ENCODE measurements at regions not wholly inside any gene's neighbourhood (a gene's known extent, or its start where the extent isn't known, plus 50 kb on each side); places are given as distances from the start of the nearest gene placed in this dataset.
"Not testable (repeated sequence)": the region's sequence is repeated elsewhere in the genome, so short reads cannot be mapped to it uniquely, and the experiment has no call there.

DNA sequence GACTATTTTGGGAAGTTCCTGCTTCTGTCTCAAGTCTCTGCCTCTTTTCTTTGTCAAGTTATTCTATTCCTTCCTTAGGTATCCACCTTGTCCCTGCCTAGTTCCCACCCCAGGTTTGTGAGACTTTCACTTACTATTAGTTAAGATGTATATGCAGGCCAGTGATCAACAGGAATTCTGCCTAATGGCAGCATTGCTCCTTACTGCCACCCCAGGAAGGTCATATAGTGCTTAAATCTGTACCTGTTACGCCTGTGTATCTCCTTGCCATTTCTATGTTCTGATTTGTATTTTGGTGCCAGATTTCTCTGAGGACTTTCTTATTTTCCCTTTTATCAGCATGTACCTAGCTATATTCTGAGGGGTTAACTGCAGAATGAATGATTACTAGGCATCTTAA, 746.0 kb upstream of the TMEFF2 start:
- no peak for DNase-seq (ENCODE audit: low read depth in 1 of 2, low spot score in 1 of 2)

- DNase-seq (ENCODE audit: low read depth in 1 of 2, low spot score in 1 of 2), result no peak
Measured at GRCh38 chr2:192932376-192932775, 737.6 kb upstream of the TMEFF2 start.

GRCh38 chr2:192921631-192922030, 726.9 kb upstream of the TMEFF2 start:
- DNase-seq (ENCODE audit: low read depth in 1 of 2, low spot score in 1 of 2), result not testable (repeated sequence)

- no peak for DNase-seq (ENCODE audit: low read depth in 1 of 2, low spot score in 1 of 2)
Measured at GRCh38 chr2:192901446-192901845, 706.7 kb upstream of the TMEFF2 start.

DNA sequence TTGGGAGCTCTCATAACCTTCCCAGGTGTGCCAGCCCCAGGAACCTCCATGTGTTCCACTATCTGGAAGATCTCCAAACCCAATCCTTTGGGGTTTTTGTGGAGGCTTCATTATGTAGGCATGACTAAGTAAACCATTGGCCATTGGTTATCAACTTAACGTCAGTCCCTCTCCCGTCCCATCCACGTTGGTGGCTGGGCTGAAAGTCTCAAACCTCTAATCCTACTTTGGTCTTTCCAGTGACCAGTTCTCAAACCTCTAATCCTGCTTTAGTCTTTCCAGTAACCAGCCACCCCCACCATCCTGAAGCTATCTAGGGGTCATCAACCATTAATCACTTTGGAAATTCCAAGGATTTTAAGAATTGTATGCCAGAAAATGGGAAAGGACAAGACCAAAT, 704.7 kb upstream of the TMEFF2 start:
- no peak for DNase-seq (ENCODE audit: low read depth in 1 of 2, low spot score in 1 of 2)

DNA sequence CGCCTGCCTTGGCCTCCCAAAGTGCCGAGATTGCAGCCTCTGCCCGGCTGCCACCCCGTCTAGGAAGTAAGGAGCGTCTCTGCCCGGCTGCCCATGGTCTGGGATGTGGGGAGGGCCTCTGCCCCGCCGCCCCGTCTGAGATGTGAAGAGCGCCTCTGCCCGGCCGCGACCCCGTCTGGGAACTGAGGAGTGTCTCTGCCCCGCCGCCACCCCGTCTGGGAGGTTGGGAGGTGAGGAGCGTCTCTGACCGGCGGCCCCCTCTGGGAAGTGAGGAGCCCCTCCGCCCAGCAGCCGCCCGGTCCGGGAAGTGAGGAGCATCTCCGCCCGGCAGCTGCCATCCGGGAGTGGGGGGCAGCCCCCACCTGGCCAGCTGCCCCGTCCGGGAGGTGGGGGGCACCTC, 699.2 kb upstream of the TMEFF2 start:
- DNase-seq (ENCODE audit: low read depth in 1 of 2, low spot score in 1 of 2), result not testable (repeated sequence)

DNA sequence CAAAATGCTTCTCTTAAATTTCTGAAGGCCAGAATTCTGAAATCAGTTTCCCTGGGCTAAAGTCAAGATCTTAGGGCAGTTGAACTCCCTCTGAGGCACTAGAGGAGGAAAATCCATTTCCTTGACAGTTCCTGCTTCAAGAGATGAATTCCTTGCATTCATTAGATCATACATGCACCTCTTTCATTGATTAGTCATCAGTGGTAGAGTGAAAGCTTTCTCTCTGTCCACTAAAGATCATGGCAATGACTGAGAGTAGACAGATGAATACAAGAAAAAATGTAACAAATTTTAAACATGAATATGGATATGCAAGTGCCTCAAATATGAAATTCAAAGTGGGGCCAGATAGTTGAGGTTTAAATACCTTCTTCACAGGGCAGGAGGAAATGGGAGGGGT, 693.4 kb upstream of the TMEFF2 start:
- no peak for DNase-seq (ENCODE audit: low read depth in 1 of 2, low spot score in 1 of 2)

DNA sequence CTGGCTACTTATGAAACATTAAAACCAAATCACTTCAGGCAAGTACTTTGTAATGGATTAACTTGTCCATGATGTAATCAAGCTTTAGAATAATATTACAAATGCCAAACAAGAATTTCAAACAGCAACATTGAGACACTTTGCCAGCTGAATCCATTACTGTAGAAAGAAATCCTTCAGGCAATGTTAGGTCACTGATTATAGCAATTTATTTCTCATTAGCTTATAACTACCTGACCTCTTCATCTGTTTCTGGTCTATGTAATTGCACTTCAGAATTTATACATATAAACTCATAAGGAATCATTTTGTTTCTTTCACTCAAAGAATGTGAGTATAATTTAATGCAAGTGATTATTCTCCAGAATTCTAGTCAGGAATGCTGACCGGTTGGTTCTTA, 692.6 kb upstream of the TMEFF2 start:
- DNase-seq (ENCODE audit: low read depth in 1 of 2, low spot score in 1 of 2), result no peak

- no peak for DNase-seq (ENCODE audit: low read depth in 1 of 2, low spot score in 1 of 2)
Measured at GRCh38 chr2:192886636-192887035, 691.9 kb upstream of the TMEFF2 start.

DNA sequence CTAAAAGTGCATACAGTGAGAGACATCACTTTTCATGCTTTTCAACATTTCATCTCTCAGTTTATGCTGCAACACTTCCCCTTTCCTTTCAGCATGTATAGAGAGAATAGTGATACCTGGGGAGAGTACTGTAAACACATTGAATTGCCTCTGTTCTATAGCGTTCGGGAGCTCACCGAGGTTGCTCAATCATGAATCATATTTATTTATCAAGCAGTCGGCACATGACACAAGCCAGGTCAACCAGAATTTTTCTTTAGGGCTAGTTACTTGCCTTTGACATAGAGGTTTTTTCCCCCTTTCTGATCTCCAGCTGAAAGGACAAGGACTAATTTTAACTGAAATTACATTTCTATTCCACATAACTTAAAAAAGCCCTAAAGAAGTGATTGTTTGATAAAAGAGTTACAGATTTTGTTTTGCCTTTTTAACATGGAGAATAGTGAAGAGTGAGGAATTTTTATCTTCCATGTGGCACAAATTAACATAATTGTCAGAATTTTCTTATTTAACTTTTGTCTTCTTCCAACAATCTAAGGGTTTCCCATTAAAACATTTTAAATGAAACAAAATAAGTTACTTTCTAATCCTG, 690.9 kb upstream of the TMEFF2 start:
- no peak for DNase-seq (ENCODE audit: low read depth in 1 of 2, low spot score in 1 of 2)

DNA sequence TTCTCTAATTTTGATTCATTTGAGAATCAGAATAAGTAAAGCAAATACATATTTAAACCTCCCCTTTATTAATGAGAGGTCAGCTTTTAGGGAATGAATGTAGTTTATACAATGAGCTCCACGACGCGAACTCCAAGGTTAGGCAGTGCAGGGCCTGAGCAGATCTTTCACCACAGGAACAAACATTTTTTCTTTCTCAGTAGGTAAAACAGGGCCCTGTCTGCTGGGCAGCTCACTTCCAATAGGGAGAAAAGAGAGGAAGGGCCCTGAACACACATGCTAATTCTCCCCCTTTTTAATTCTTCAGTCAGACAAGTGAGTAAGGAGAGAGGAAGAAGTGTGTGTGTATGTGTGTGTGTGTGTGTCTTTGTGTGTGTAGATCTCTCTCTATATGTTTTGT, 682.4 kb upstream of the TMEFF2 start:
- no peak for DNase-seq (ENCODE audit: low read depth in 1 of 2, low spot score in 1 of 2)

DNA sequence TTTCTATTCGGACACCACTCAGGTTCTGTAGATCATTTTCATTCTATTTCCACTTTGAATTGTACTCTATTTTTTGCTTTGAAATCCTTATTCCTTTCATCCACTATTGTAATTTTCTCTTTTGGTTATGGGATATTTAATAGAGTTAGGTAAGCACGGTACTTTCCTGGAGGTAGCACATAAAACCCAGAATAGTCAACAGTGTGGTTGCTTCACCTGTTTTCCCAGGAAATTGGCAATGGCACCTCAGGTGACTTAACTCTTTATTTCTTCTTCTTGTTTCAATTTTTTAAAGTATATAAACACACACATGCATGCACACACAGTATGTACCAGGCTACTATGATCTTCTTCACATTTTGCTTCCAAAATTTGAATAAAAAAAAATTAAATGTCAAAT, 682.0 kb upstream of the TMEFF2 start:
- DNase-seq (ENCODE audit: low read depth in 1 of 2, low spot score in 1 of 2), result no peak

DNA sequence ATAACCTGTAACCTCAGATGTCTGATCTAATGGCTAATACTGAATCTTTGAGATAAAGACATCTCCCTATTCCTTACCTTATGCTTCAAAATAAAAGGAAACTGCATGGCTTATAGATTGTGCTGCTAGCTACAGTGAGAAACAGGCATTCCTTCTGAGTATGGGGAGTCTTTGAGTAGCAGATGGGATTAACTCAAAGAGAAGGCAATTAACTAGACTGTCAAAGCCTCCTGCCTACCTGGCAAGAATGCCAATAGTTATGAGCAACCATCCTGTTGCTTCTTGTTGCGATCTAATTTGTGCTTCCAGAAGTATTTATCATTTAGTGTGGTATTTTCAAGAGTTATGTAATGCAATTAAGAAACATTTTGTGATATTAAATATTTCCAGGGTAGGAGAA, 660.0 kb upstream of the TMEFF2 start:
- DNase-seq (ENCODE audit: low read depth in 1 of 2, low spot score in 1 of 2), result no peak

DNA sequence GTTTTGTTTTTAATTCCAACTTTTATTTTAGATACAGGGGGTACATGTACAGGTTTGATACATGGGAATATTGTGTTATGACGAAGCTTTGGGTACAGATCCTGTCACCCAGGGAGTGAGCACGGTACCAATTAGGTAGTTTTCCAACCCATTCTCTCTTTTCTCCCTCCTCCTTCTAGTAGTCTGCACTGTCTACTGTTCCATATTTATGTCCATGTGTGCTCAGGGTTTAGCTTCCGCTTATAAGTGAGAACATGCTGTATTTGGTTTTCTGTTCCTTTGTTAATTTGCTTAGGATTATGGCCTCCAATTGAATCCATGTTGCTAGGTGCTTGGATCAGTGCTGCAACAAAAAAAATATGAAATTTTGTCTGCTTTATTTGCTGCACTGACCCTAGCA, 659.3 kb upstream of the TMEFF2 start:
- DNase-seq (ENCODE audit: low read depth in 1 of 2, low spot score in 1 of 2), result no peak

DNA sequence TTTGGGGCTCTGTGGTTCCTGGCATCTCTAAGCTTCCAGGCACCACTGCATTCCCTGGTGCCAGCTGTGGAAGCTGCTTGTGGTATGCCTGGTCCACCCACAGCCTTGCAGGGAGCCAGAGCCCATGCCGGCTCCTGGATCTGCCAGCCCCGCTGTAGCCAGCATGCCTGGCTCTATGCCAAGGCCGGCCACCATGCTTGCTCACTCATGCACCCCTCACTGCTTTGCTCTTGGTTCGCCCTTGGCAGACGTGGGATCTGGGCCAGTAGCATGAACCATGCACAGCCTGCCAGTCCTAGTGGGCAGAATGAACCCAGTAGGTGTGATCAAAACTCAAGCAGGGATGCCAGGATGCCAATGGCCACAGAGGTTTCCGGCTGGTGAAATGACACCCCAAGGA, 634.2 kb upstream of the TMEFF2 start:
- DNase-seq (ENCODE audit: low read depth in 1 of 2, low spot score in 1 of 2), result no peak

GRCh38 chr2:192828175-192828574, 633.4 kb upstream of the TMEFF2 start:
- DNase-seq (ENCODE audit: low read depth in 1 of 2, low spot score in 1 of 2), result no peak

DNA sequence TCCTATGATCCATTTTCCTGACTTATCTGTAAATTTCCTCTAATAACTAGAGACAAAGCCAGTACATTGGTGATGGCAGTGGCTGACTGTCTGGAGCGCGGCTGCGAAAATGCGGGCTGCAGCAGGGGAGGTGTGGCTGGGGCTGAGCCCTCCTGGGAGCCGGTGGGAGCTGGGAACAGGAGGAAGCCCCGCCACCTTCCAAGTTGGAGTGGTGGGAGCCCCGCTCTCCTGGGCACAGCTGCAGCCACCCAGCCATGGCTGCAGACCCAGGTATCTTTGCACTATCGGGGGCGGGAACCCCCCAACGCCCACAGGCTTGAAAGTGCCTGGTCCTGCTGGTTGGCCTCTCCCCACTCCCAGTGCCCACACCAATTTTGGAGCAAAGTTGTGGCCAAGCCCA, 633.0 kb upstream of the TMEFF2 start:
- no peak for DNase-seq (ENCODE audit: low read depth in 1 of 2, low spot score in 1 of 2)

DNA sequence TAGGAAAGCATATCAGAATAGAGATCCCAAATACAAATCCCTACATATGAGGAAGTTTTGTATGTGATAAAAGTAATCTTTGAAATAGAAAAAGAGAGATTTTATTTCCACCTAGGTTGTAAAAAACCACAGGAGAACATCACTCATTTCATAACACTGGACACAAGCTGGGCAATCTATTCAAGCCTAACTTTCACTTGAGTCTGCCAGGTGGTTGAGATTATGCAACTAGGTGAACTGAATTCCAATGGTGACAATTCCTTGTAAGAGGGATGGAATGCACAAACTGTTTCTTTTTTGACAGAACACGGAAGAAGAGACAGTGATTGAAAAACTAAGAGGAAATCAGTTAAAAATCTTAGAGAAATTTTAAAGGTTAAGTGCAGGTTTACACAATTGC, 619.6 kb upstream of the TMEFF2 start:
- no peak for DNase-seq (ENCODE audit: low read depth in 1 of 2, low spot score in 1 of 2)

DNA sequence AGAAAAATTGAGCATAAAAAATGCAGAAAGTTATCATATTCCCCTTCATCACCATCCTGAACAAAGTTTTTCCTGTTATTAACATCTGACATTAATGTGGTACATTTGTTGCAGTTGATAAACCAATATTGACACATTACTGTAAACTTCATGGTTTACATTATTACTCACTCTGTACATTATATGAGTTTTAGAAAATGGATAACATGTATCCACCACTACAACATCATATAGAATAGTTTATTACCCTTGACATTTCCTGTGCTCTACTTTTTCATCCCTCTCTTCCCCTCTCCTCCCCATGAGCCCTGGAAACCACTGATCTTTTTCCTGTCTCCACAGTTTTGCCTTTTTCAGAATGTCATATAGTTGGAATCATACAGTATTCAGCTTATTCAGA, 618.6 kb upstream of the TMEFF2 start:
- DNase-seq (ENCODE audit: low read depth in 1 of 2, low spot score in 1 of 2), result no peak

GRCh38 chr2:192809173-192809572, 614.4 kb upstream of the TMEFF2 start:
- no peak for DNase-seq (ENCODE audit: low read depth in 1 of 2, low spot score in 1 of 2)

- DNase-seq (ENCODE audit: low read depth in 1 of 2, low spot score in 1 of 2), result no peak
Measured at GRCh38 chr2:192783643-192784042, 588.9 kb upstream of the TMEFF2 start.

GRCh38 chr2:192775459-192776262, 580.9 kb upstream of the TMEFF2 start:
- DNase-seq (ENCODE audit: low read depth in 1 of 2, low spot score in 1 of 2), result no peak

GRCh38 chr2:192775011-192775410, 580.3 kb upstream of the TMEFF2 start:
- DNase-seq (ENCODE audit: low read depth in 1 of 2, low spot score in 1 of 2), result no peak
